ENCODE measurements at regions not wholly inside any gene's neighbourhood (a gene's known extent, or its start where the extent isn't known, plus 50 kb on each side); places are given as distances from the start of the nearest gene placed in this dataset.

DNA sequence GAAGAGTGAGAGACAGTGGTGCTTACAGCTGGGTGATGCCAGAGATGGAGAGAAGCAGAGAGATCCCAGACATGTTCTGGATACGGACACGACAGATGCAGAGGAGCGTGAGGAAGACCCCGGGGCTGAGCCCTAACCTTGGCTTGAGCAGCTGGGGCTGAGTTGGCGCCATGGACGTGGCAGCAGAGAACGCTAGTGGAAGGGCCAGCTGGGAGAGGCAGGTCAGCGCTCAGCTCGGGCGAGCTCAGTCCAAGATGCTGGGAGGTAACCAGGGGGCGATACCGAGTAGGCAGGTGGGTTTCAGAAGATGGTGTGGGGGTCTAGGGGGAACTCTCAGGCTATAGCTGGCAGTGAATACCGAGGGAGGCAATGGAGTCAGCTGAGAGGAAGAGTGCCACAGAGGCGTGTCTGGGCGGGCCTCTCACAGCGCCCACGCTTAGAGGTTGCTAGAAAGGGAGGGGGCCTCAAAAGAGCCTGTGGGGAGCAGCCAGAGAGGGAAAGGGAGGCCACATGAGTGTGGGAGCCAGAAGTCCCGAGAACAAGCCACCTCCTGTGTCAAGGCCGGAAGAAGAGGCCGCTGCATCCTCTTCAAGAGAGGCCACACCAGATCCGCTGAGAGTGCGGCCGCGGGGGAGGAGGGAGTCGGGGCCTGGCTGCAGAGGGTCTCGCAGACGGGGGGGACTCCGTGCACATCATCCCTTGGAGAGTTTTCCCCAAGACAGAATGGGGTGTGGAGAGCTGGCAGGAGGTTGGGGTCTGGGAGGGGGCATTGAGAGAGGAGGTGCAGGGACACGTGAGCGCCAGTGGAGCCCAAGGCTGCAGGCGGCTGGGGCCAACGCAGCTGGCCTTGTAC lies 57.0 kb upstream of the DIO3 start:
- Histone ChIP-seq H3K36me3 (no peaks in the 10 kb centered on the region), H3K4me1 (peaks cover 16% of the 10 kb centered on the region), H3K27me3 (no peaks in the 10 kb centered on the region), H3K9me3 (no peaks in the 10 kb centered on the region), H3K4me3 (no peak overlapping the region), H3K27ac (no peak overlapping the region)
- TF ChIP-seq, protein P1, sequence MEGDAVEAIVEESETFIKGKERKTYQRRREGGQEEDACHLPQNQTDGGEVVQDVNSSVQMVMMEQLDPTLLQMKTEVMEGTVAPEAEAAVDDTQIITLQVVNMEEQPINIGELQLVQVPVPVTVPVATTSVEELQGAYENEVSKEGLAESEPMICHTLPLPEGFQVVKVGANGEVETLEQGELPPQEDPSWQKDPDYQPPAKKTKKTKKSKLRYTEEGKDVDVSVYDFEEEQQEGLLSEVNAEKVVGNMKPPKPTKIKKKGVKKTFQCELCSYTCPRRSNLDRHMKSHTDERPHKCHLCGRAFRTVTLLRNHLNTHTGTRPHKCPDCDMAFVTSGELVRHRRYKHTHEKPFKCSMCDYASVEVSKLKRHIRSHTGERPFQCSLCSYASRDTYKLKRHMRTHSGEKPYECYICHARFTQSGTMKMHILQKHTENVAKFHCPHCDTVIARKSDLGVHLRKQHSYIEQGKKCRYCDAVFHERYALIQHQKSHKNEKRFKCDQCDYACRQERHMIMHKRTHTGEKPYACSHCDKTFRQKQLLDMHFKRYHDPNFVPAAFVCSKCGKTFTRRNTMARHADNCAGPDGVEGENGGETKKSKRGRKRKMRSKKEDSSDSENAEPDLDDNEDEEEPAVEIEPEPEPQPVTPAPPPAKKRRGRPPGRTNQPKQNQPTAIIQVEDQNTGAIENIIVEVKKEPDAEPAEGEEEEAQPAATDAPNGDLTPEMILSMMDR (IDR thresholded peaks at IDR 0.05) = no peak
- TF ChIP-seq POLR2AphosphoS5 (IDR thresholded peaks at IDR 0.05; ENCODE audit: insufficient read depth in 1 of 2, low read depth in 1 of 2) (no peak), POLR2A (IDR thresholded peaks at IDR 0.05) (no peak)
- no peak for DNase-seq (ENCODE audit: extremely low spot score in 2 of 2)
- intact Hi-C loops (cut with DNase I) = no loop called here

DNA sequence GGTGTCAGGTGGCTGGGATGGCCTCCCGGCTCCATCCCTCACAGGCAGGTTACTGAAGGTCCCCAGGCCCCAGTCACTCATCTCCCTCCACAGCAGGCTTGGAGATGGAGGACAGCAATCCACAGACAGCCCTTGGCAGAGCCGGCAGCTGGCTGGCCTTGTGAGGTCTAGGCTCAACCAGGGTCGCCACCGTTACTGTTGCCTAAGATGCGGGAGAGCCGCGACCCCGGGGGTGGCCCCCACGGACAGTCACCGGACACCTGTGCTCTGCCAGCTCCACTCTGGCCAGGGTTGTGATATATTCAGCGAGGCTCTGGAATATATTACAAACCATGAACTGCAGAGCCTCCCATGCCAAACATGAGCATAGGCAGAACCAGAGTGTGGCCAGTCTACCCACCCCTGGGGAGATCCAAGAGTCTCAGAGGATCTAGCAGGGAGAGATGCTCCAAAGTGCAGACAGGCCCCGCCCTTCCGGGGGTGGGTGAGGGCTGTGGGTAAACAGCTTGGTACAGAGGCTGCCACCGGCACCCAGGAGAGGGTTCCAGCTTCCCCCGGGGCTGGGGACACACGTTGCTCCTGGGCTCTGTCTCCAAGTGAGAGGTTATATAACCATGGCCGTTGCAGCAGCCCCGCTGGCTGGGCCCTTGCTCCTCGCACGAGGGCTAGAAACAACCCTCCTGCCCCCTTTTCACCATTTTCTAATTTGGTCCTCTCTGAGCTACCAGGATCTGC lies 55.9 kb upstream of the DIO3 start:
- no peak for TF ChIP-seq POLR2A (IDR thresholded peaks at IDR 0.05)
- TF ChIP-seq, protein P1 (IDR thresholded peaks at IDR 0.05) = no peak
- no peak for DNase-seq (ENCODE audit: extremely low spot score in 2 of 2)
- H3K4me3 ChIP-seq = no peak overlapping the region
- H3K27ac ChIP-seq = no peak overlapping the region
- no peaks in the 10 kb centered on the region for H3K27me3 ChIP-seq
- no peaks in the 10 kb centered on the region for H3K36me3 ChIP-seq
- peaks cover 16% of the 10 kb centered on the region for H3K4me1 ChIP-seq
- no peaks in the 10 kb centered on the region for H3K9me3 ChIP-seq
- intact Hi-C loops (cut with DNase I) = no loop called here

DNA sequence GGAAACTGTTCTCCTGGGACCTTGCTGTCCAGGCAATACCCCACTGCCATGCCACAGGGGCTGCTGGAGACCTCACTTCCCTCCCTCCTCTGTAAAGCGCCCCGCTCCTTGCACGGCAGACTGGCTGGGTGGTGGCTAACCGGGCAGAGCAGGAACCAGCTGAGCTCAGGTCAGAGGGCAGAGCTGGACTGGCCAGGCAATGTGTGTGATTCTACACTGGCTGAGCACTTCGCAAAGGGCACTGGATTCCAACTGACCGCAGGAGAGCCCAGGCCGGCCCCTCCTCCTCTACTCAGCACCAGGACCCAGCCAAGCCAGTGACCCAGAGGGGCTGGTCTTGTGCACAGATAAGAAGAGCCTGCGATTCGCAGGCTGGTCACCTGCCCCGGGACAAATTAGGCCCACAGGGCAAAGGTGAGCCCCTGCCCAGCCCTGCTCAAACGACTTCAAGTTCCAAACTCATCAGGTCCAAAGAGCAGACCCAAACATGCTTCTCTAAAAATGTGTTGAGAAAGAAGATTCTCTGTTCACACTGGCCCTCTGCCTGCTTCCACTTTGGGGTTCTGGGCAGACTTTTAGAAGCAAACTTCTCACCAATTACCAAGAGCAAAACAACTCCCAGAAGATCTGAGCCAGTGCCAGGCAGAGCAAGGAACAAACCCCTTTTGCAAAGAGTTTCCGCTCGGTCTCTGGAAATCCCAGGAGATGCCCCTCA lies 54.9 kb upstream of the DIO3 start:
- no peak for DNase-seq (ENCODE audit: extremely low spot score in 2 of 2)
- H3K9me3 ChIP-seq = no peaks in the 10 kb centered on the region
- TF ChIP-seq POLR2AphosphoS5 (IDR thresholded peaks at IDR 0.05; ENCODE audit: insufficient read depth in 1 of 2, low read depth in 1 of 2) (no peak), POLR2A (IDR thresholded peaks at IDR 0.05) (no peak)
- TF ChIP-seq, protein P1 (IDR thresholded peaks at IDR 0.05) = no peak
- peak overlapping the region; percentile 67 for H3K27ac ChIP-seq
- no peaks in the 10 kb centered on the region for H3K36me3 ChIP-seq
- no peak overlapping the region for H3K4me3 ChIP-seq
- no peaks in the 10 kb centered on the region for H3K27me3 ChIP-seq
- intact Hi-C loops (cut with DNase I) = no loop called here
- H3K4me1 ChIP-seq = peaks cover 16% of the 10 kb centered on the region

DNA sequence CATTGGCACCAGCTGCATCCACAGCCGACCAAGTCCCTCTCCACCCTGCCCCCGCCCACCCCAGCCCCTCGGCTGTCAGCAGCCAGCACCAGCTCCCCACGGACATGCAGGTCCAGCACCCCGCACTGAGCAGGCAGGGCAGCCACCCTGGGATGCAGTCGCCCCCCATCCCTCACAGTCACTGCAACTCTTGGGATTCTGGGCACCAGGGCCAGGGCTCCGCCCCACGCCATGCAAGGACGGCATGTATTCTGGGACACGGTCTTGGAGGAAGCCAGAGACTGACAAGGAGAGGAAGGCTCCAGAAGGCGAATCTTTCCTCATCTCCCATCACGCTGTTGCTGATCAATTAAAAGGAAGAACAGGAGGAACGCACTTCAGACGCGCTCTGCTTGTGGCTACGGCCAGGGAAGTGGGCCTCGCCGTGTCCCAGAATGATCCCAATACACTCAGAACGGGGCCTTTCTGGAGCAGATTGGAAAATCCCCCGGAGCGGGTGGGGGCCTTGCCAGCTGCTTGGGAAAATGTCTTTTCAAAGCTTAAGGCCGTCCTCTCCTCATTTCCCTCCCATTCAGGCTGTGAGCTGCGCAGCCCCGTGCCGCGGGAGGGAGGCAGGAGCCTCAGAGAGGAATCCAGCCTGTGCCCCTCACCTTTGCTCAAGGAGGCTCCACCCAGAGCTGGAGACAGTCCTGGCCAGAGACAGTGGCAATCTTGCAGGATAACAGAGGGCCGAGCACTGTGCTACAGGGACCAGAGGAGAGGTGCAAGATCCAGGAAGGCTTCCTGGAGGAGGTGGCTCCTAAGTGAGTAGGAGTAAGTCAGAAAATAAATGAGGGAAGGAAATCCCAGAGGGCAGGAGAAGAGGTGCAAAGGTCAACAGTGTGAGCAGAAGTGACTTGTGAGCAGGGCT lies 54.1 kb upstream of the DIO3 start:
- TF ChIP-seq POLR2AphosphoS5 (IDR thresholded peaks at IDR 0.05; ENCODE audit: insufficient read depth in 1 of 2, low read depth in 1 of 2) (peak in 1 of 2 donors; percentile 35), POLR2A (IDR thresholded peaks at IDR 0.05) (no peak)
- TF ChIP-seq, protein P1 (IDR thresholded peaks at IDR 0.05) = no peak
- no peak for DNase-seq (ENCODE audit: extremely low spot score in 2 of 2)
- Histone ChIP-seq H3K27ac (peak overlapping the region; percentile 67), H3K4me3 (no peak overlapping the region), H3K9me3 (no peaks in the 10 kb centered on the region), H3K27me3 (no peaks in the 10 kb centered on the region), H3K36me3 (no peaks in the 10 kb centered on the region), H3K4me1 (peaks cover 16% of the 10 kb centered on the region)
- intact Hi-C loops (cut with DNase I) = no loop called here

Data from vagina (tissue), 2 donors.